IMR-90 (cell line): ENCODE measurements at regions not wholly inside any gene's neighbourhood (a gene's known extent, or its start where the extent isn't known, plus 50 kb on each side); places are given as distances from the start of the nearest gene placed in this dataset.

ENCODE experiments used
- ATAC-seq: fragments of 200-7000 bp; cut with Tn5 transposase; 2 replicates; pipeline ENCODE4 v1.9.1; 2020; ENCODE audit warnings: low read depth, mild to moderate bottlenecking, moderate library complexity
- BruUV-seq: library from RNA; stranded (reverse); fragments of 400-500 nt; replicated peaks from 2 replicates; lab custom pipeline; 2021; lab: Mats Ljungman, UMichigan
- CTCF ChIA-PET: fragments of 300-600 bp; formaldehyde crosslinking; extraction: SDS; loops from one replicate; lab custom pipeline; 2021; ENCODE audit warnings: antibody characterized with exemption; lab: Yijun Ruan, JAX
- POLR2A ChIA-PET: fragments of 300-600 bp; sonication (Branson Sonifier 250); formaldehyde crosslinking; loops from one replicate; lab custom pipeline; 2022; ENCODE audit warnings: antibody characterized with exemption; ENCODE audit not compliant: unreplicated experiment; lab: Charles Lee
- DNase-seq: peaks from one replicate; pipeline ENCODE4 v3.0.0; 2013
- H2AFZ ChIP-seq: replicated peaks from 2 replicates; pipeline ENCODE3; 2013; ENCODE audit warnings: low read length, mild to moderate bottlenecking; ENCODE audit not compliant: poor library complexity
- H2AK5ac ChIP-seq: 2 replicates; pipeline ENCODE4 v1.6.1; 2013; ENCODE audit warnings: low read depth, low read length, inconsistent platforms
- H2AK9ac ChIP-seq: replicated peaks from 2 replicates; pipeline ENCODE3; 2013; ENCODE audit warnings: mild to moderate bottlenecking, low read depth, low read length, moderate library complexity; ENCODE audit not compliant: poor library complexity
- H2BK120ac ChIP-seq: 2 replicates; pipeline ENCODE4 v1.6.1; 2013; ENCODE audit warnings: low read depth, low read length, inconsistent platforms
- H2BK15ac ChIP-seq: 3 replicates; pipeline ENCODE4 v1.6.1; 2013; ENCODE audit warnings: low read depth, low read length, inconsistent platforms
- H2BK20ac ChIP-seq: 2 replicates; pipeline ENCODE4 v1.6.1; 2013; ENCODE audit warnings: low read depth, mild to moderate bottlenecking, inconsistent platforms, low read length, moderate library complexity
- H2BK5ac ChIP-seq: 2 replicates; pipeline ENCODE4 v1.6.1; 2013; ENCODE audit warnings: mild to moderate bottlenecking, low read depth, low read length, inconsistent platforms; ENCODE audit not compliant: poor library complexity, severe bottlenecking
- H3K14ac ChIP-seq: replicated peaks from 2 replicates; pipeline ENCODE4 v1.6.1; 2013; ENCODE audit warnings: low read depth, low read length, inconsistent platforms
- H3K18ac ChIP-seq: 2 replicates; pipeline ENCODE4 v1.6.1; 2013; ENCODE audit warnings: low read depth, low read length, control low read depth
- H3K23ac ChIP-seq: 2 replicates; pipeline ENCODE4 v1.6.1; 2013; ENCODE audit warnings: low read depth, low read length, inconsistent platforms
- H3K27ac ChIP-seq: 2 replicates; pipeline ENCODE4 v1.5.1; 2013; ENCODE audit warnings: mild to moderate bottlenecking, control low read depth, low read length; ENCODE audit not compliant: insufficient read depth
- H3K27me3 ChIP-seq: 2 replicates; pipeline ENCODE4 v1.6.1; 2013; ENCODE audit warnings: low read length; ENCODE audit not compliant: control insufficient read depth, insufficient read depth
- H3K36me3 ChIP-seq: 2 replicates; pipeline ENCODE4 v1.6.1; 2013; ENCODE audit warnings: low read length, mixed read lengths; ENCODE audit not compliant: control insufficient read depth, insufficient read depth
- H3K4ac ChIP-seq: 2 replicates; pipeline ENCODE4 v1.6.1; 2013; ENCODE audit warnings: low read depth, low read length, inconsistent platforms
- H3K4me1 ChIP-seq: 2 replicates; pipeline ENCODE4 v1.6.1; 2013; ENCODE audit warnings: low read length, mixed read lengths; ENCODE audit not compliant: control insufficient read depth, insufficient read depth
- H3K4me2 ChIP-seq: 2 replicates; pipeline ENCODE4 v1.6.1; 2013; ENCODE audit warnings: low read depth, mild to moderate bottlenecking, control low read depth, low read length, moderate library complexity
- H3K4me3 ChIP-seq: 2 replicates; pipeline ENCODE4 v1.5.1; 2013; ENCODE audit warnings: low read depth, mild to moderate bottlenecking, control low read depth, low read length, moderate library complexity; ENCODE audit not compliant: insufficient read depth
- H3K56ac ChIP-seq: 2 replicates; pipeline ENCODE4 v1.6.1; 2013; ENCODE audit warnings: low read length, inconsistent platforms; ENCODE audit not compliant: insufficient read depth; ENCODE audit errors: extremely low read depth
- H3K79me1 ChIP-seq, 2 experiments: 2 replicates each; pipeline ENCODE4 v1.6.1; 2013; ENCODE audit warnings: low read length in 2 of 2, inconsistent platforms in 1 of 2, low read depth in 1 of 2
- H3K9ac ChIP-seq: 2 replicates; pipeline ENCODE4 v1.6.1; 2013; ENCODE audit warnings: low read depth, low read length, control low read depth
- H3K9me1 ChIP-seq: 2 replicates; pipeline ENCODE4 v1.6.1; 2013; ENCODE audit warnings: low read length, inconsistent platforms; ENCODE audit not compliant: insufficient read depth
- H3K9me3 ChIP-seq: 2 replicates; pipeline ENCODE4 v1.6.1; 2013; ENCODE audit warnings: low read length; ENCODE audit not compliant: control insufficient read depth, insufficient read depth
- H4K20me1 ChIP-seq: 2 replicates; pipeline ENCODE4 v1.6.1; 2013; ENCODE audit warnings: low read length, inconsistent platforms; ENCODE audit not compliant: insufficient read depth
- H4K5ac ChIP-seq: 2 replicates; pipeline ENCODE4 v1.6.1; 2013; ENCODE audit warnings: mild to moderate bottlenecking, low read depth, low read length, control low read depth
- H4K8ac ChIP-seq, 2 experiments: 2 replicates each; pipeline ENCODE4 v1.6.1; 2013; ENCODE audit warnings: low read depth in 2 of 2, low read length in 2 of 2, control low read depth in 1 of 2, inconsistent platforms in 1 of 2
- H4K91ac ChIP-seq: 2 replicates; pipeline ENCODE4 v1.6.1; 2013; ENCODE audit warnings: low read depth, low read length, inconsistent platforms; ENCODE audit not compliant: insufficient read depth
- RCOR1 ChIP-seq: IDR thresholded peaks from 2 replicates; pipeline ENCODE4 v1.6.1; 2012; ENCODE audit warnings: mild to moderate bottlenecking, low read length, improper control_type of control experiment; ENCODE audit not compliant: insufficient replicate concordance
- WGBS, 2 experiments: methylation state at CpG; one replicate each; pipeline versions ENCODE4 v1.1.5 to v1.1.7; 2013; ENCODE audit warnings: missing lambda C conversion rate in 2 of 2; ENCODE audit not compliant: insufficient read length in 1 of 2; ENCODE audit errors: extremely low coverage in 2 of 2; 5-methylcytosine and 5-hydroxymethylcytosine counted together
- dilution Hi-C: fragments of 300-500 bp; cut with HindIII; formaldehyde crosslinking; loops from one replicate; pipeline ENCODE4 v1.14.3; 2018; ENCODE audit warnings: low sequenced_read_pairs; ENCODE audit not compliant: unreplicated experiment
- in situ Hi-C: fragments of 300-500 bp; cut with MboI; formaldehyde crosslinking; loops from 3 replicates; pipeline ENCODE4 v1.14.3; 2019; ENCODE audit warnings: low sequenced_read_pairs, inconsistent platforms, mixed read lengths
- intact Hi-C: fragments of 100-400 bp; cut with micrococcal nuclease; formaldehyde crosslinking; loops from 2 replicates; pipeline ENCODE4 v1.10.0; 2022

GRCh38 chr2:122417114-122417513, 661.7 kb downstream of the TSN start:
- no peak overlapping the region for H2BK15ac ChIP-seq
- H3K36me3 ChIP-seq: no peaks in the 10 kb centered on the region
- no peak overlapping the region for H2AK9ac ChIP-seq
- H3K4me2 ChIP-seq: no peak overlapping the region
- no peak overlapping the region for H2BK5ac ChIP-seq
- ATAC-seq (no peak), DNase-seq (no peak)
- no peak overlapping the region for H2BK120ac ChIP-seq
- no peak overlapping the region for H3K23ac ChIP-seq
- H3K27me3 ChIP-seq: no peaks in the 10 kb centered on the region
- no peak overlapping the region for H3K27ac ChIP-seq
- H3K9me3 ChIP-seq: no peaks in the 10 kb centered on the region; the same call in 1 of the 2 replicates
- in situ Hi-C loops: no loop called here
- H4K8ac ChIP-seq: no peak overlapping the region
- TF ChIP-seq RCOR1: no peak
- H2AFZ ChIP-seq: no peak overlapping the region
- BruUV-seq: no TSS peak
- H3K4ac ChIP-seq: no peak overlapping the region
- H2AK5ac ChIP-seq: no peak overlapping the region
- no peak overlapping the region for H3K4me3 ChIP-seq
- no peak overlapping the region for H2BK20ac ChIP-seq
- no peaks in the 10 kb centered on the region for H3K79me1 ChIP-seq
- no CpG with 5 or more reads among the region's 1 CpG for WGBS, 2 experiments
- H4K91ac ChIP-seq: no peak overlapping the region
- intact Hi-C loops: no loop called here
- no peak overlapping the region for H3K56ac ChIP-seq
- no peak overlapping the region for H3K14ac ChIP-seq
- dilution Hi-C loops: no loop called here
- ChIA-PET POLR2A (no interaction called here), CTCF (no interaction called here)
- no peaks in the 10 kb centered on the region for H4K20me1 ChIP-seq
- no peak overlapping the region for H3K9ac ChIP-seq
- H3K18ac ChIP-seq: no peak overlapping the region
- H3K9me1 ChIP-seq: no peaks in the 10 kb centered on the region
- no peak overlapping the region for H4K5ac ChIP-seq
- no peaks in the 10 kb centered on the region for H3K4me1 ChIP-seq
